Tongue (tissue), 1 donor: ENCODE measurements at regions not wholly inside any gene's neighbourhood (a gene's known extent, or its start where the extent isn't known, plus 50 kb on each side); places are given as distances from the start of the nearest gene placed in this dataset.

Experiments
- DNase-seq: peaks from one replicate; pipeline ENCODE4 v3.0.0-alpha.2; 2015

DNA sequence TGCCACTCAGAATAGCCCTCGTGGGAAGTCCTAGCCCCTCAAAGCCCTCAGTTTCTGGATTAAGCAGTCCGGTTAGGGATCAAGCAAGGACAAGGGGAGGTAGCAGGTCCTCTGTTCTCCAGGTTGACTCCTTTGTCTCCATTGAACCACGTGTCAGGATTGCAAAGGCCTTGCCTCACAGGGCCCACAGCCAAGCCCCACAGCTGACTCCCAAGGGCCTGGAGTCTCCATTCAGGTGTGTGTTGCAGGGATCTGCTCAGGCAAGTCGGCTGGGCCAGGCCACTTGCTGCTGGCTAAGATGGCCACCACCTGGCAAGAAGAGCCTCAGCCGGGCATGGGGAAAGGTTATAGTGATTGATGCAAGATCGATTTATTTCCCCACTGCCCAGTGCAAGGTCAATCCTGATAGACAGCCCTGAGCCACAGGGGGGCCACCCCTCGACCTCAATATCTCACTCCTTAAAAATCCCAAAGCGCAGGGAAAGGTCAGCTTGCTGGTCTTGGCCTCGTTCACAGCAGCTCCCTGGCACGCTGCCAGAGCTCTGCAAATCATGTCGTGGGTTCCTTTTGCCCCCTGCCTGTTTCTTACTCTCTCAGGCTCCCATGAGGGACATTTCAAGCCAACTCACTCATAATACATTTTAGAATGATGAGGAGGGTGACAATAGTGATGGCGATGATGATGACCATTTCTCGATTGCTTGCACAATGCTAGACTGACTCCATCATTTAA, 75.9 kb downstream of the EDN3 start:
- no peak for DNase-seq

DNA sequence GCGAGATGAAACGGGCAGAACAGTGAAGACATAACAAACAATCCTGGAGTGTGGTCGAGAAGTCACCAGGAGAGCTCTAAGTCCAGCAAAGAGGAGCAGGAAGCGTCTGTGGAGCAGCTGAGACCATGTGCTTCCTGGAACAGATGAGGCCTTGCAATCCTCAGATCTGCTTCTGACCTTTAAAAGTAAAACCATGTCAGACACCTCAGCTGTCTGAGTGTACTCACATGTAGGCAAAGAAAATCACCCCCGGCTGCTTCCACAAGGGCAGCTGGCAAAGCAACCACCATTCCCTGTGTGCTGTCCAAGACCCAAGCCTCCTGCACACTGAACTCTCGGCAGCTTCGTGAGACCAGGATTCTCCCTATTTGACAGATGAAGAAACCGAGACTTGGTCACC, 76.6 kb downstream of the EDN3 start:
- DNase-seq, result peak; percentile 54

DNA sequence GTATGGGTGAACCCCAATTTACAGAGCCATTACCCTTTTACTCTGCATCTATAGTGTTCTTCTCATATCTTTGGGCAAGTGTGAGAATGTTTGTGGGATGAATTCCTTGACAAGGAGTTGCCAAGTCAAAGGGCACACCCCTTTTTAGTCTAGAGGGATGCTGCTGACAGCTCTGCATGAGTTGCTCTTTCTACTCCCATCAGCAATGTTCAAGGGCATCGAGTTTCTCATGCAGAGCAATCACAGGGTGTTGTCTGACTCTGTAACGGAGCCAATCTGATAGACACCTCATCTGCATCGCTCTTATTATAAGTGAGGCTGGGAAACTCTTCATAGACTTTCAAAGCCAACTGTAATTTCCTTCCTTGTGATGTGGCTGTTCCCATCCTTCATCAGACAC, 77.4 kb downstream of the EDN3 start:
- no peak for DNase-seq

DNA sequence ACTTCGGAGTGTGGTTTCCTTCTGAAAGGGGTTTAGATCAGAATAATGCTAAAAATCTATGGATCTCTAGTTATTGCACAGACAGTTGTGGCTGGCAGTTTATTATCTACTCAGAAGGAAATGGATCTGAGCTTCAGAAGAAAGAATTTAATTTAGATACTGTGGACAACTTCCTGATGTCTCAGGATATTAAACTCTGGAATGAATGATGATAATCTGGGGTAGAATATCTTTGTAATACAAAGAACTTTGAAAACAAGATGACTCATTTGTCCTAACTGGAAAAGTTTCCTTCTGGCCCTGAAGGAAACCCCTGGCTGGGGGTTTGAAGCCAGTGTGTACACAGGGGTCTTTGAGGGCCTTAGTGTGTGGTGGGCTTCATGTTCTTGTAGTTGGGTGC, 78.0 kb downstream of the EDN3 start:
- no peak for DNase-seq

DNA sequence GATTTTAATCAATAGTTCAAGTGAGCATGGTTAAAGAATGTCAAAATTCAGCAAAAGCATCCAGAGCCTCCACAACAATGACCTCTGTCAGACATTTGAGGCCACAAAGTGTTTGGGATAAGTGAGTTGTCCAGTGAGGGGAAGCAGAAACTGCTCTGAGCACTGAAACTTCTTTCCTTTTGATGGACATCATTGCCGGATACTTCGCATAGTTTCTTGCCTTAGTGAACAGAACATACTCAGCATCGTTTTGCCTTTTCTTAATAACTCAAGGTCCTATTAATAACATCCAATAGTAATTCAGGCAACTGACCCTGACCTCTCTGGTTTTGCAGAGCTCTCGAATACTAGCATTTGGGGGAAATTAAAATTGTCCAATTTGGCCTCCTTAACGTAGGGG, 78.6 kb downstream of the EDN3 start:
- no peak for DNase-seq

DNA sequence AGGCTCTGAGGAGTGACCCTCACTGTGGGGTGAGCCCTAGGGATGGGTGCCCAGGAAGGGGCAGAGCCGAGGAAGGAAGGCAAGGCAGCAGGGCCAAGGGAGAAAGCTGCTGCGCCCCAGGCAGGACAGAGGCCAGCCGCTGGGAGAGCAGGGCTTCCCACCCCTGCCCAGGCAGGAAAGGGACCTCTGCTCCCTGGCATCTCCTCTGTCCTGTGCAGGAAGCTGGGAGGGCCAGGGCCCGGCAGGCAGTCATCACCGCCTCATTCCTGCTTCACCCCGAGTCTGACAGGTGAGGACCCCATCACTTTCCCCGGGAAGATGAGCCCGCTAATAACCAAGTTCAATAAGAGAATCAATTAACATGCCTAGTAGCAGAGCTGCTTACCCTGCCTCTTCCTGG, 81.3 kb downstream of the EDN3 start:
- DNase-seq, result no peak

DNA sequence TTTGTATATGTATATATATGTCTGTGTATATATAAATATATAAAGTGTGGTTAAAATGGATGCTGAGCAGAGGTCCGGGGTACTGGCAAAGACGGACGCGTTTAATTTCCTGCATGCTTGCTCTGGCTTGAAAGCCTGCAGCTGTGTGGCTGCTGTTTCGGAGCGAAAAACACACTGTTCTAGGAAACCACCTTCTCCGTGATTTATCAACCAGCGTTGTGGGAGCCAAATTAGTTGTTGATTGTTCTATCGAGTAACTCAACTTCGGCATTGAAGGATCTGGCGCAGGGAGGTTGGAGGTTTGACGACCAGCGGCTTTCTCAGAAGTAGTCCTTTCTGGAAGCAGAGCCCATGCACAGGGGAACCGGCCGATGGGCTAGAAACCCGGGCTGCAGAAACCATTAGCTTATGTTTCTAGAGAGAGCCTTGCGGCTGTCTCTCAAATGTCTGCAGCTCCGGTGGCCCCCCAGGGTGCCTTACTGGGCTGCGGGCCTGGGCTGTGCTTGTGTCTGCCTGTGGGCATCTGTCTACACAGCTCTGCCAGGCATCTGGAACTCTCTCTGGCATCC, 81.8 kb downstream of the EDN3 start:
- DNase-seq, result no peak

DNA sequence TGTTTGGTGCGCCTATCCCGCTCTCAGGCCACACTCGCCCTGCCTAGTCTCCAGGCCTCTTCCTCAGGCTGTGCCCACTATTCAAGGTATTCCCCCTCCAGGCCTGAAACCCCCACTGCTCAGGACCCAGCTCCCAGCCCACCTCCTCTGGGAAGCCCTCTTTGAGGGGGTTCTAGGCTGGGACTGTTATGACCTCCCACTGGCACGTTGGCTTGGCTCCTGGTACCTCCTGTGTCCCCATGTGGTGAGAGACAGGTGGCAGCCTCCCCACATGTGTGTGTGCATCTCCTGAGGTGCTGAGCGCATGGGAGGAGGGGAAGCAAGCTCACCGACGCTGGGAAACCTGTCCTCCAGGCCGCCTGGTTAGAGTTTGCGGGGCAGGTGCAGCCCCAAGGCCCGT, 82.5 kb downstream of the EDN3 start:
- no peak for DNase-seq

DNA sequence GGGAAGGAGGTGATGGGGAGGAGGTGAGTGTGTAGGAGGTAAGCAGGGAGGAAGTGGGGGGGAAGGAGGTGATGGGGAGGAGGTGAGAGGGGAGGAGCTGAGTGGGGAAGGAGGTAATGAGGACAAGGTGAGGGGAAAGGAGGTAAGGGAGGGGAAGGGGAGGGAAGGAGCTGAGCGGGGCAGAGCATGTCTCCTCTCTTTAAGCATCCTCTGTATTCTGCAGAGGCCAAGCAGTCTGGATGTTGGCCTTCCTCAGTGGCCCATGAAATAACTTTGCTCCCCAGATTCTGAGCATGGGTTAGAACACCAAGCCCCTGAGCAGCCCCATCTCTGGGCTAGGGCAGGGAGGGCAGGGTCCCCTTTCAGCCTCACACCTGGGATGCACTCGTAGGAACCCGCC, 84.6 kb downstream of the EDN3 start:
- no peak for DNase-seq

DNA sequence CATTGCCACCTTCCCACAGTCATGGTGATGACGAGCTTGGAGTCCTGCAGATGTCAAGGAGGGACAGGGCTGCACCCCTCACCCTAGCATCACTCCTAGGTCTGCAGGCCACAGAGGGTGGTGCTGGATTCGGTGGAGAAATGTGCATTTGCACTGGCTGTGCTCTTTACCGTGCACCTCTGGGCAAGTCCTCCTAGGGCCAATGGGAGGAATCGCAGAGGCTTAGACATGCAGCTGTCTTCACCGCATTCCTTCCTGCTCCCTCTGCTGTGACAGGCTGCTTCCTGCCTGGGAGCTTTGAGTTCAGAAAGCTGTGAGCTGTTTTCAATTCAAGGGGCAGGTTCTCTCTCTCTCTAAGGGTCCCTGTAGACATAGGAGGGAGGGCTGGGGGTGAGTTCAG, 85.1 kb downstream of the EDN3 start:
- peak; percentile 88 for DNase-seq

DNA sequence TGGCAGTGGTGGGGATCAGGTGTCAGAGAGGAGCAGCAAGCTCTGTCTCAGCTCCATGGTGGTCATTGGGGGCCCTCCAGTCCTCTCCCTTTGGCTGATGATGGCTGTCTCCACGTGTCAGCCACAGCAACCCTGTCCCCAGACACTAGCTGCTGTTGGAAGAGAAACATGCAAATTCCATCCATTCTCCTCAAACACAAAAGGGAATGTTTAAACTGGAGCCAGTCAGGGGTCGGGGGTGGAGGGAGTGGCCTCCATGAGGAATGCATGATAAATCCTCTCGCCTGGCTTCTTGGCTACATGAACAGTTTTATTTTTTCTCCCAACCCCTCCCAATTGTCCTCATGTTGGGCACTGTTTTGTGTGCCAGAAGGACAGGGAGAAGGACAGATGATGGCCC, 86.4 kb downstream of the EDN3 start:
- DNase-seq, result peak; percentile 80

DNA sequence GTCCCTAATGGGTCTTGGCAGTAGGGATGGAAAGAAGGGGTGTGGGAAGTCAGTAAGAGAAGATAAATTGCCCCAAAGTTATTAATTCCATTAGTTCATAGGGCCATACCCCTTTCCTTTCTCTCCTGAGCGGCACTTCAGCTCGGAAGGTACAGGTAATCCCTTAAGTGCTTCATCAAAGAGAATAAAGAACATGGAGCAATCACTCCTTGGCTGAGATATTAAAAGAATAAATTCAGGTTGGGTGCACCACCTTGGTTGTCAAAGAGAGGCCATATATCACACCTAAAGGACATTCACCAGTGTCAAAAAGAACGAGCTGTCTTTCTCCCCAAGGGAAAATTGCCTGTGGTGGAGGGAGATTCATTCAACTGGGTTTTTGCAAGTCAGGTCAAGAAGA, 87.5 kb downstream of the EDN3 start:
- DNase-seq, result no peak

DNA sequence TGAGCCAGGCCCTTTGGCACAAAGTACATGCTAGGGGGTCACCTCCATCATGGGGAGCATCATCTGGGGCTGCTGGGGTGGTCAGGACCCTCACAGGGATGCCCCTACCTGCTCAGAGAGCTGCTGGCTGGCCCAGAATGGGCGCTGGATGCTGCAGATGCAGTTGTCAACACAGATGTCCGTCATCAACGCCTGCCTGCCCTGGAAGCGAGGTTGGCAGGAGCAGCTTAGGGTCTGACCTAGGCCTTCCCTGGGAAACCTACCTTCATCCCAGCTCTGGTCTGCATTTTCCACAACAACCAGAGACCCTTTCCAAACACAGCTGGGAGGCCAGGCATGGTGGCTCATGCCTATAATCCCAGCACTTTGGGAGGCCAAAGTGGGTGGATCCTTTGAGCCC, 88.0 kb downstream of the EDN3 start:
- no peak for DNase-seq

DNA sequence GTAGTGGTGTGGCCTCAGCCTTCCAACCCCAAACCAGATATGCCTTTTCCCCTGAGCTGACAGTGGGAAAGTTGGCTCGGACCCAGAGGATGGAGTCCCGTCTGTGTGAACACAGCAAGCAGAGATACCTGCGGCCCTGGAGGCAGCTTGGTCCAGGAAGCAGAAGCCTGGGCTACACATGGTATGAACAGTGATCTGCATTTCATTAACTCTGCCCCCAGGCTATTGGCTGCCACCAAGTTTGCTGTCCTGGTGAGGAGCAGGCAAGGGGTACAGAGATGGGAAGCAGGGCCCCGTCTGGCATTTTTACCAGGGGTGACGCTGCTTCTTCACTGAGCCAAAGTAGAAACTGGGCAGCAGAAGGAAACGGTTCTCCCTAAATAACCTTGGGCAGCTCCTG, 90.0 kb downstream of the EDN3 start:
- DNase-seq, result no peak

DNA sequence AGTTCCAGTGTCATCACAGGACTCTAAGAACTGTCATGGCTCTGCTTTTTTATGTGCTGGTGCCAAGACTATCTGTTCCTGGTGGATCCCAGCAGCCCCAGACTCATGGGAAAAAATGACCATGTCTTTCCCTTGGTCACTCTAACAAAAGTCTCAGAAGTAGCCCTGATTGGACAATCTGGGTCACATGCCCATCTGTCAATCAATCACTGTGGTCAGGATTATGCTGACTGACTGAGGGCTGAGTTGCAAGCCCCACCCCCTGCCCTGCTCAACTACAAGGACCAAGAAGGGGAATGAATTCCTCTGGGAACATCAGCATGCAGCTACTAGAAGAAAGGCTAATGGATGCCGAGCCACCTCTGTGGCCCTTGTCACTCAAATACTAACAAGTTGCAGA, 91.6 kb downstream of the EDN3 start:
- DNase-seq, result no peak

DNA sequence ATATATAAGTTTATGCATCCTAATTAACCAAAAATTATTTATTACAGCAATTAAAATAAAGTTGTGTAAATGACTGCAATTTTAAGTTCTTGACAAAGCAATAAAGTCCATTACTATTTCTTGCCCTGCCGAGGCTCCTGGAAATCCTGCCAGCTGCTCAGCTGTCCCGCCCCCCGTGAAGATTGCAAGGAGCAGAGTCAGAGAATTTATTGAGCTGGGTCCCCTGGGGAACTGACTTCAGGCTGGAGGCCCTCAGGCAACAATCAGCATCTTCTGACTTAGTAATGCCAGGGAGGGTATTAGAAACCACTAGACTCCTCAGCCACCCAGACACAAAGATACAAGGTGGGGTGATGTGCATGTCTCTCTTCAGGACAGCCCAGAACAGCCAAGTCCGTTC, 92.3 kb downstream of the EDN3 start:
- no peak for DNase-seq

DNA sequence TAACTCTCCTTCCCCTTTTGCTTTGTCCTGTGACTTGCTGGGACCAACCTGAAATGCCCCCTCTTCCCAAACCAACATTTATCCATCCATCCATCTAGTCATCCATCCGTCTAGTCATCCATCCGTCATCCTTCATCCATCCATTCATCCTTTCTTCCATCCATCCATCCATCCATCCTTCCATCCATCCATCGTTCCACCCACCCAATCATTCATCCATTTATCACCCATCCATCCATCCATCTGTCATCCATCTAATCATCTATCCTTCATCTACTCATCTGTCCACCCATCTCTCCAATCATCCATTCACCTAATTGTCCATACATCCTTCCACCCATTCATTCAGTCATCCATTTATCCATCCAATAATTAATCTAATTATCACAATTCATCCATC, 92.7 kb downstream of the EDN3 start:
- DNase-seq, result no peak

DNA sequence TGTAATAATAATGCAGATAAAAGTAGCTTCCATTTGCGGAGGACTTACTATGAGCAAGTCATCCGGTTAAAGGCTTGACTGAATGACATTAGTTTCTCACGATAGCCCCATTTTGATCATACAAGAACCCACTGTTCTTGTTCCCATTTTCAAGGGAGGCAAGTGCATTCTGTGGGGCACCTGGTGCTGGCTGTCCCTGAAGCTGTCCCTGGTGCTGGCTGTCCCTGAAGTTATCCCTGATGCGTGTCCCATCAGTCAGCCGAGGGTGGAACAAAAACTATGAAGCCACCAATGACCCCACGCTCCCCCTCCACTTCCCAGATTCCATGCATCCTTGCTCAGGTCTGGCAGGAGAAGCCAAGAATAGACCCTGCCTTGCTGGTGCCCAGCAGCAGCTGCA, 95.3 kb downstream of the EDN3 start:
- DNase-seq, result no peak

DNA sequence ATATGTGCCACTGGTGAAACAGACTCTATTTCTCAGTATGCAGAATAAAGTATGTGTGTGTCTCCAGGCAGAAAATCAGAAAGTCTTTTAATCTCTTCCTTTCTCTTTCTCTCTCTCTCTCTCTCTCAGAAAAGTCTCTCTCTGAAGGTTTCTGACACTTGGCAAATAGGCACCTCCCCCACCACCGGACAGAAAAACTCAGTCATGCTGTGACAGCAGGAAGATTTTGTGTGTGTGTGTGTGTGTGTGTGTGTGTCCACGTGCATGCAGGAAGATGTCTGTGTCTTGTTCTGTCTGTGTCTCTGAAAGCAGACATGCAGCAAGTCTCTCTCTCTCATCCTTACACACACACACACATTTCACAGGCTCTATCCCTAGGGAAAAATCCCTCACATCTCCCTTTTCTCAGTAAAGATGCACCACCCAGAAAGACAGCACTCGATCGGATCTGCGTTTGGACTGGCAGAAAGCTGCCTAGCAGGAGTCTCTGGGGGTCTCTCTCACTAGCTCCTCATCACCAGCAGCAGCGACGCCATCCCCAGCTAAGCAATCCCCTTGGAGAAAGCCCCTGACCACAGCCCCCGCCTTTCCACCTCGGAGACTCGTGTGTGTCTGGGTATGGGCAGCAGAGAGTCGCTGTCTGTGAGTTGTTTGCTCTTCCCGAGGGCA, 98.3 kb downstream of the EDN3 start:
- no peak for DNase-seq

DNA sequence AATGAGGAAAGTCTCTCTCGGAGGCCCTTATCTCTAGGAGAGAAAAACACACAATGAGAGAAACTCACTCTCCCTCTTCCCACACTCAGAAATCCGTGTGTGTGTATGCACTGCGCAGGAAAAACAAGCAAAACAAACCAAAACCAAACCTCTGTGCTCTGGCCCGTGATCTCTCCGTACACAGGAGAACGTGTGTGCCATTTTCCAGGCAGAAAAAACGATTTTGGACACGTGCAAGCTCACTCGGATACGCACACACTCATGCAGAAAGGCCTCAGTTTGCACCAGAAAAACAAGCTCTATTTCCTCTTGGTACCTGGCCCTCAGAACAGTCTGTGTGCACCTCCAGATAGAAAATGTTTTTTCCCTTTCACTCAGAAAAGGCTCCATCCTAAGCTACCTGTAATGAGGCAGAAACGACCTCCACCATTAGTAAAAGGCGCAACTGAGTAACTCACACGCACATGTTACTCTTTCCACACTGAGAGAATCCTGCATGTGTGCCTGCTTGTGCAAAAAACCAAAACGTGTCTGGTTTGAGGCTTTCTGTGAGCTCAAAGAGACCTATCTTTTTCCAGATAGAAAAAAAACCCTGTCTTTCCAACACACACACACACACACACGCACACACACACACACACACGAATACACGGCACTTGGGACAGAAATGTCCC, 99.2 kb downstream of the EDN3 start:
- no peak for DNase-seq

DNA sequence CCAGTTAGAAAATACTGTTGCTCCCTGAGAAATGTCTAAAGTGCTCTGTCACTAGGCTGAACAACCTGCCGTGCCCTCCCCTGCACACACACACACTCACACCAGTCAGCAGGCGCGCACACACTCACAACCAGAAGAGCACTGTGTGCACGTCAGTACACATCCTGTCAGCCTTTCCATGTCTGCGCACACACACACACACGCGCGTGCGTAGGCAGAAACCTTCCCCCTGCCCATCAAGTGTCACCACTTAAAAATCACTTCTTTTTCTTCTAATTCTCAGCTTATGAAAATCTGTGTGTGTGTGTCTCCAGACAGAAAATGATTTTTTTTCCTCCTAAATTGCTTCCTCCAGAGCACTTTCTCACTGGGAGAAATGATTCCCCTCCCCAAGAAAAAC, 100.3 kb downstream of the EDN3 start:
- no peak for DNase-seq

DNA sequence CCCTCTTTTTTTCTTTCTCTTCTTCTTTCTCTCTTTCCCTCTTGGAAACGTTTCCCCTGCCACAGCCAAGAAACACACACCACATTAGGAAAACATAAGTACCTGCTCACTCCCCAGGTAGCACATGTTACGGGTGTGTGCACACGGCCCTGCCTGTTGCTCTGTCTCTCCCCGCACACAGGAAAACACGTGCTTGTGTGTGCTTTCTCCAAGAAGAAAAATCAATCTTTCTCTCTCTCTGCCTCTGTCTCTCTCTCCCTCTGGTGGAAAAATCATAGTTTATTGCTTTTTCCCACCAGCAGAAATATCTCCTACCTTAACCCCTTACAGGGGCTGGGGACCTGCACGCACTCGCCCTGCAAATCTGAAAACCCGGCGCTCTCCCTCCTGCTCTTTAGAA, 102.3 kb downstream of the EDN3 start:
- DNase-seq, result peak; percentile 72

DNA sequence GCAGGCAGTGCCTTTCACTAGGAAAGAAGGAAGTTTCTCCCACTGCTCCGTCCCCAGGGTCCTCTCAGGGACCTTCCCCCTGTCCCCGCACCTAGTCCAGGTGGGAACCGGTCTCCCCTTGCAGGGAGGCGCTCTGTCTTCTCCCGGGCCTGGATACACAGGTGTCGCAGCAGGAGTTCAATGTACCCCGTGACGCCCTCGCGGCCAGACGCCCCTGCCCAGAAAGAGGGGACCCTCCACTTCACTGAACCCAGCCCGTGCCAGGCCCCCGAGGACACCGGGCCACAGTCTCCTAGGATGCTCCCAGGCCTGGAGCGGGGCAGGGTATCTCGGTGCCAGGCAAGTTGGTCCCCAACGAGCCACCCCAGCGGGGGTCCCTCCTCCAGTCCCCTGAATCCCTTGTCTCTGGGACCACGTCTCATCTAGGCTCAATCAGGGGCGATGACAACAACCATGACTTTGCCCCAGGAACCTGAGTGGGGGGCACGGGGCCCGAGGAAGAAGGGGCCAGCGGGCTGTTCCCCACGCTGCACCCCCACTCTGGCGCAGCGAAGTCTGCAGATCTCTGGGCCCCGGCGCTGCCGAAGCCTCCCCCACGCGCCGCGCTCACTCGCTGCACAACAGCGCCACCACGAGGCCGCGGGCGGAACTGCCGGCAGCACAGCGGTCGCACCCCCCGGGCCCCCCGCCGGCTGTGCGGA, 103.0 kb downstream of the EDN3 start:
- peak; percentile 86 for DNase-seq
